ENCODE measurements at regions not wholly inside any gene's neighbourhood (a gene's known extent, or its start where the extent isn't known, plus 50 kb on each side); places are given as distances from the start of the nearest gene placed in this dataset.

GRCh38 chr10:129333706-129334105, 133.3 kb upstream of the MGMT start (continued):
- TF ChIP-seq ZBTB40 (IDR thresholded peaks at IDR 0.05) (no peak), ZBTB40 (CRISPR knock-in tag; IDR thresholded peaks at IDR 0.05) (no peak), TEAD1 (CRISPR knock-in tag; IDR thresholded peaks at IDR 0.05) (no peak), GABPB1 (CRISPR knock-in tag; IDR thresholded peaks at IDR 0.05) (no peak), ZNF12 (CRISPR knock-in tag; IDR thresholded peaks at IDR 0.05) (no peak), PHF8 (IDR thresholded peaks at IDR 0.05; ENCODE audit: borderline replicate concordance, low read length) (no peak)

All from K562 (cell line).